Right lobe of liver (tissue), 4 donors: ENCODE measurements at regions not wholly inside any gene's neighbourhood (a gene's known extent, or its start where the extent isn't known, plus 50 kb on each side); places are given as distances from the start of the nearest gene placed in this dataset.

Experiments
- POLR2A ChIP-seq: fragments of 450-650 bp; IDR thresholded peaks from one replicate; pipeline ENCODE4 v1.6.1; 2017; ENCODE audit warnings: antibody characterized with exemption, mild to moderate bottlenecking
- TF ChIP-seq, protein P1 (sequence below), 4 donors: fragments of 200-600 bp in 3 of 4; fragments of 450-650 bp in 1 of 4; IDR thresholded peaks; one replicate each; pipeline versions ENCODE4 v1.5.1 to v1.8.0; 2016 to 2022; ENCODE audit warnings: antibody characterized with exemption in 4 of 4, mild to moderate bottlenecking in 2 of 4
- donor health status: DM: no; HTN: no; CAD: no.
- donor health status: DM: no; HTN: no; CAD: no.
- donor health status: DM: no; HTN: yes; CAD: no.

DNA sequence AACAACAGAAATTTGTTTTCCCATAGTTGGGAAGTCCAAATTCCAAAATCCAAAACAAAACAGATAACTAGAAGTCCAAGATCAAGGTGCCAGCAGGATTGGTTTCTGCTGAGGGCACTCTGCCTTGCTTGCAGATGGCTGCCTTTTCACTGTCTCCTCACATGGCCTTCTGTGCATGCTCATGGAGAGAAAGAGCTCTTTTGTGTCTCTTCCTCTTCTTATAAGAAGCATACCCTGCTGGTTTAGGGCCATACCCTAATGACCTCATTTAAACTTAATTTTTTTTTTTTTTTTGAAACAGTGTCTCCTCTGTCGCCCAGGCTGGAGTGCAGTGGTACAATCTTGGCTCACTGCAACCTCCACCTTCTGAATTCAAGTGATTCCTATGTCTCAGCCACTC lies 1974.1 kb upstream of the PCDH20 start:
- TF ChIP-seq POLR2A, result no peak
- TF ChIP-seq, protein P1, sequence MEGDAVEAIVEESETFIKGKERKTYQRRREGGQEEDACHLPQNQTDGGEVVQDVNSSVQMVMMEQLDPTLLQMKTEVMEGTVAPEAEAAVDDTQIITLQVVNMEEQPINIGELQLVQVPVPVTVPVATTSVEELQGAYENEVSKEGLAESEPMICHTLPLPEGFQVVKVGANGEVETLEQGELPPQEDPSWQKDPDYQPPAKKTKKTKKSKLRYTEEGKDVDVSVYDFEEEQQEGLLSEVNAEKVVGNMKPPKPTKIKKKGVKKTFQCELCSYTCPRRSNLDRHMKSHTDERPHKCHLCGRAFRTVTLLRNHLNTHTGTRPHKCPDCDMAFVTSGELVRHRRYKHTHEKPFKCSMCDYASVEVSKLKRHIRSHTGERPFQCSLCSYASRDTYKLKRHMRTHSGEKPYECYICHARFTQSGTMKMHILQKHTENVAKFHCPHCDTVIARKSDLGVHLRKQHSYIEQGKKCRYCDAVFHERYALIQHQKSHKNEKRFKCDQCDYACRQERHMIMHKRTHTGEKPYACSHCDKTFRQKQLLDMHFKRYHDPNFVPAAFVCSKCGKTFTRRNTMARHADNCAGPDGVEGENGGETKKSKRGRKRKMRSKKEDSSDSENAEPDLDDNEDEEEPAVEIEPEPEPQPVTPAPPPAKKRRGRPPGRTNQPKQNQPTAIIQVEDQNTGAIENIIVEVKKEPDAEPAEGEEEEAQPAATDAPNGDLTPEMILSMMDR (IDR thresholded peaks at IDR 0.05), result no peak
